IPS-20b (cell line): ENCODE measurements at regions not wholly inside any gene's neighbourhood (a gene's known extent, or its start where the extent isn't known, plus 50 kb on each side); places are given as distances from the start of the nearest gene placed in this dataset.

Source experiments
- H3K27ac ChIP-seq: one replicate; pipeline ENCODE4 v1.5.1; 2013; ENCODE audit warnings: low read length
- H3K27me3 ChIP-seq: 2 replicates; pipeline ENCODE4 v1.6.1; 2013; ENCODE audit warnings: mild to moderate bottlenecking, low read length, inconsistent platforms; ENCODE audit not compliant: insufficient read depth
- H3K36me3 ChIP-seq: 2 replicates; pipeline ENCODE4 v1.6.1; 2013; ENCODE audit warnings: low read depth, mild to moderate bottlenecking, inconsistent platforms, low read length, moderate library complexity; ENCODE audit not compliant: insufficient read depth
- H3K4me1 ChIP-seq: 2 replicates; pipeline ENCODE4 v1.6.1; 2013; ENCODE audit warnings: mild to moderate bottlenecking, control low read depth, inconsistent platforms, low read length, moderate library complexity; ENCODE audit not compliant: insufficient read depth
- H3K4me3 ChIP-seq: 2 replicates; pipeline ENCODE4 v1.5.1; 2013; ENCODE audit warnings: mild to moderate bottlenecking, low read length, inconsistent platforms
- H3K9ac ChIP-seq: 2 replicates; pipeline ENCODE4 v1.6.1; 2013; ENCODE audit warnings: low read depth, mild to moderate bottlenecking, inconsistent platforms, low read length, moderate library complexity
- H3K9me3 ChIP-seq: 2 replicates; pipeline ENCODE4 v1.6.1; 2013; ENCODE audit warnings: mild to moderate bottlenecking, low read depth, low read length, inconsistent platforms; ENCODE audit not compliant: insufficient read depth

DNA sequence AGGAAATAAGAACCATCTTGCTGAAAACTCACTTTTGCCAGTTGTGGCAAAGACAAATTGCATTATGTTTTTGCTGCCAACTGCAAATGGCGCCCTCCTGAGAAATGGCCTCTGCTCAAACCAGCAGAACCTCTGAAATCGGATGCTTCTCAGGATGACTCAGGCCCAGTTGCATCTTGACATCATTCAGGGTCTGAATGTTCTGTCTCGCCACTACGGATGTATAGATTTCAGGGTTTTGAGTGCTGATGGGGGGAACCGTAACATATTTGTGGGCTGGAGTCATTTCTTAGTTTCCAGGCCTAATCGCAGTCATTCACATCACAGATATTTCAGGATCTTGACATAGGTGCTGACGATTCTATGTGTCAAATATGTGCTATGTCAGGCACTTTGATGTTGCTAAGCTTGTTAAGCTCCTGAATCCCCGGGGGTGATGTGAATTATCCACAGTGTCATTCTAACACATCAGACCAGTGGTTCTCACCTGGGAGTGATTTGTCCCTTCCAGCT is 207.1 kb downstream of the NFATC2 start:
- H3K36me3 ChIP-seq: no peaks in the 10 kb centered on the region

DNA sequence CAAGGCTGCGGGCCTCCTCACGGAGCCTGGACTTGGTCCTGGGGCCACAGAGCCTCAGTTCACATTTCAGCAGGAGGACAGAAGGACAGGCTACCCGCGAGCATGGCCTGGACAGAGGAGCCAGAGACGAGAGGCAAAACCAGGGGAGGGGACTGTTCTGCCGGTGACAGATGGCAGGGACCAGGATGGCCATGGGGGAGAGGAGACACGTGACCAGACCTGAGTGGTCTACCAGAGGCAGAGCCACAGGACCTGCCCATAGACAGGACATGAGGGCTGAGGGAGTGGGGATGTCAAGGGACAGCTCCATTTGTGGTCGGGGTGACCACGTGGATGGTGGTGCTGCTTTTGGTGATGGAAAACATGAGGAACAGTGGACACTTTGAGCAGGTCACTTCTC is 207.9 kb downstream of the NFATC2 start:
- Histone ChIP-seq H3K4me3 (no peak overlapping the region), H3K36me3 (no peaks in the 10 kb centered on the region), H3K9me3 (no peaks in the 10 kb centered on the region), H3K27ac (no peak overlapping the region), H3K4me1 (no peaks in the 10 kb centered on the region), H3K9ac (no peak overlapping the region), H3K27me3 (no peaks in the 10 kb centered on the region)

More for the DNA sequence above, 207.1 kb downstream of the NFATC2 start:
- no peaks in the 10 kb centered on the region for H3K4me1 ChIP-seq
- no peak overlapping the region for H3K27ac ChIP-seq
- H3K9me3 ChIP-seq: no peaks in the 10 kb centered on the region
- no peaks in the 10 kb centered on the region for H3K27me3 ChIP-seq
- no peak overlapping the region for H3K4me3 ChIP-seq
- H3K9ac ChIP-seq: no peak overlapping the region

- Histone ChIP-seq H3K4me3 (no peak overlapping the region), H3K9me3 (no peaks in the 10 kb centered on the region; the same call in 1 of the 2 replicates), H3K27ac (no peak overlapping the region), H3K4me1 (no peaks in the 10 kb centered on the region), H3K9ac (no peak overlapping the region; the same call in 1 of the 2 replicates), H3K36me3 (no peaks in the 10 kb centered on the region), H3K27me3 (no peaks in the 10 kb centered on the region)
These were observed 208.5 kb downstream of the NFATC2 start for GRCh38 chr20:51333971-51334370.

- H3K9me3 ChIP-seq: no peaks in the 10 kb centered on the region; the same call in 1 of the 2 replicates
- H3K4me3 ChIP-seq: no peak overlapping the region
- H3K27ac ChIP-seq: no peak overlapping the region
- no peaks in the 10 kb centered on the region for H3K27me3 ChIP-seq
- no peaks in the 10 kb centered on the region for H3K36me3 ChIP-seq
- H3K4me1 ChIP-seq: no peaks in the 10 kb centered on the region
- H3K9ac ChIP-seq: no peak overlapping the region
These were observed 209.1 kb downstream of the NFATC2 start for GRCh38 chr20:51333446-51333845.

- Histone ChIP-seq H3K9ac (no peak overlapping the region), H3K27me3 (no peaks in the 10 kb centered on the region), H3K4me1 (no peaks in the 10 kb centered on the region), H3K4me3 (no peak overlapping the region), H3K9me3 (no peaks in the 10 kb centered on the region; the same call in 1 of the 2 replicates), H3K36me3 (no peaks in the 10 kb centered on the region), H3K27ac (no peak overlapping the region)
These were observed 211.0 kb downstream of the NFATC2 start for GRCh38 chr20:51331481-51331880.

DNA sequence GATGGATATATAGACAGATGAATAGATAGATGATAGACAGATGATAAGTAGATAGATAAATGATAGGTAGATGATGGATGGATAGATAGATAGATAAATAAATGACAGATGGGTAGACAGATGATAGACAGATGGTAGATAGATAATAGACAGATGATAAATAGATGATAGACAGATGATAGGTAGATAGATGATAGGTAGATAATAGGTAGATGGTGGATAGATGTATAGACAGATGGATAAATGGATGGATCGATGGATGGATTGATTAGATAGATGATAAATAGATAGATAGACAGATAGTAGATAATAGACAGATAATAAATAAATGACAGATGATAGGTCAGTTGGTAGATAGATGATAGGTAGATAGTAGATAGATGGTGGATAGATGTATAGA is 212.7 kb downstream of the NFATC2 start:
- H3K9me3 ChIP-seq: no peaks in the 10 kb centered on the region; the same call in none of the 2 replicates
- no peak overlapping the region for H3K27ac ChIP-seq
- H3K36me3 ChIP-seq: no peaks in the 10 kb centered on the region
- H3K27me3 ChIP-seq: no peaks in the 10 kb centered on the region
- H3K9ac ChIP-seq: no peak overlapping the region
- H3K4me3 ChIP-seq: no peak overlapping the region
- no peaks in the 10 kb centered on the region for H3K4me1 ChIP-seq

GRCh38 chr20:51327251-51327841 is 215.2 kb downstream of the NFATC2 start:
- no peaks in the 10 kb centered on the region for H3K4me1 ChIP-seq
- H3K4me3 ChIP-seq: no peak overlapping the region
- no peak overlapping the region for H3K27ac ChIP-seq
- no peaks in the 10 kb centered on the region for H3K27me3 ChIP-seq
- H3K9ac ChIP-seq: no peak overlapping the region
- H3K9me3 ChIP-seq: no peaks in the 10 kb centered on the region; the same call in none of the 2 replicates
- no peaks in the 10 kb centered on the region for H3K36me3 ChIP-seq

GRCh38 chr20:51326201-51326819 is 216.2 kb downstream of the NFATC2 start:
- no peaks in the 10 kb centered on the region for H3K27me3 ChIP-seq
- H3K27ac ChIP-seq: no peak overlapping the region
- no peak overlapping the region for H3K9ac ChIP-seq
- H3K9me3 ChIP-seq: no peaks in the 10 kb centered on the region; the same call in none of the 2 replicates
- H3K4me1 ChIP-seq: no peaks in the 10 kb centered on the region
- H3K4me3 ChIP-seq: no peak overlapping the region
- H3K36me3 ChIP-seq: no peaks in the 10 kb centered on the region

GRCh38 chr20:51322164-51322707 is 220.3 kb downstream of the NFATC2 start:
- H3K4me3 ChIP-seq: no peak overlapping the region
- H3K27ac ChIP-seq: no peak overlapping the region
- no peaks in the 10 kb centered on the region for H3K36me3 ChIP-seq
- H3K9me3 ChIP-seq: no peaks in the 10 kb centered on the region; the same call in 1 of the 2 replicates
- peaks cover 3% of the 10 kb centered on the region; the same call in 1 of the 2 replicates for H3K4me1 ChIP-seq
- no peak overlapping the region for H3K9ac ChIP-seq
- no peaks in the 10 kb centered on the region for H3K27me3 ChIP-seq

GRCh38 chr20:51321343-51322163 is 221.0 kb downstream of the NFATC2 start:
- Histone ChIP-seq H3K9me3 (no peaks in the 10 kb centered on the region; the same call in 1 of the 2 replicates), H3K27ac (no peak overlapping the region), H3K9ac (no peak overlapping the region), H3K4me3 (no peak overlapping the region), H3K27me3 (no peaks in the 10 kb centered on the region), H3K36me3 (no peaks in the 10 kb centered on the region), H3K4me1 (peaks cover 3% of the 10 kb centered on the region; the same call in 1 of the 2 replicates)

- Histone ChIP-seq H3K4me3 (no peak overlapping the region), H3K9me3 (no peaks in the 10 kb centered on the region; the same call in 1 of the 2 replicates), H3K36me3 (no peaks in the 10 kb centered on the region), H3K27ac (no peak overlapping the region), H3K4me1 (peaks cover 3% of the 10 kb centered on the region; the same call in 1 of the 2 replicates), H3K27me3 (no peaks in the 10 kb centered on the region), H3K9ac (no peak overlapping the region)
These were observed 223.0 kb downstream of the NFATC2 start for GRCh38 chr20:51319522-51319921.
